SK-MEL-5 (cell line): ENCODE measurements at regions not wholly inside any gene's neighbourhood (a gene's known extent, or its start where the extent isn't known, plus 50 kb on each side); places are given as distances from the start of the nearest gene placed in this dataset.
"Not testable (repeated sequence)": the region's sequence is repeated elsewhere in the genome, so short reads cannot be mapped to it uniquely, and the experiment has no call there.

ENCODE experiments used
- DNase-seq: peaks from one replicate; pipeline ENCODE4 v3.0.0-alpha.2; 2016; ENCODE audit warnings: low read depth, low spot score
- in situ Hi-C: cut with HindIII; loops from 2 replicates; pipeline ENCODE4 v1.10.0; 2016; ENCODE audit warnings: low sequenced_read_pairs, high pct_unique_total_duplicates, low pct_unique_long_range_greater_than_20kb

DNA sequence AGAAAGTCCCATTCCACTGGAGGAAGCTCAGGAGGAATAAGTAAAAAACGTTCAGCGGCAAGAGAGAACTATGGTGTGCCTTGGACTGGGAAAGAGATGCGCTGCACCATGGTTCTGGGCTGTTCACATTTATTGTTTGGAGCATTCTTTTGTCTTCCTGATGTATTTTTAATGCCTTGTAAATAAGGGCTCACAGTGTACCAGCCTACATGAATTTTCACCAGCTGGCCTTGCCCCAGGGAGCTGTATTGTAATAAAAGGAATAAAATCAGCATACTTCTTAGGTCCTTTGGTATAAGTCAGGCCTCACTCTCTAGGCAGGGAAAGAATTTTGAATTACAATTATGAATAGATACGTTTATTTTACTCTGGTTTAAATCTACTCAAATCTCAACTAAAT, 1249.6 kb downstream of the CNTNAP5 start:
- DNase-seq = no peak
- in situ Hi-C loops = no loop called here

DNA sequence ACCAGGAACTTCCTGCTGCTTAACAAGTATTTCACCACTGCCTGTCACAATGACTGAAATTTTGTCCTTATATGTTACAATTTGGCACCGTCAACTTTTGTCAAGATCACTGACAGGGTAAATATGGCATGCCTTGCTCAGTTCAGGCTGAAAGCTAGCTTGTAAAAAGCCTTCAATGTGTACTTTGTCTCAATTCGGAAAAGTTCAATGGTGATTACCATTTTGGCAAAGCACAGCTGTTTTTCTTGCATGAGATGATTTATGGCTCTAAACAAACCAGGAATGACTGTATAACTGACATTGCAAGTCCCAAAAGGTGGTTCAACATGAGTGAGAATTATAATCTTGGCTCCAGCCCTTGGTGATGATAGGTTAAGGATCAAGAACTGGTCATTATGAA, 1255.2 kb downstream of the CNTNAP5 start:
- in situ Hi-C loops = no loop called here
- DNase-seq = no peak

DNA sequence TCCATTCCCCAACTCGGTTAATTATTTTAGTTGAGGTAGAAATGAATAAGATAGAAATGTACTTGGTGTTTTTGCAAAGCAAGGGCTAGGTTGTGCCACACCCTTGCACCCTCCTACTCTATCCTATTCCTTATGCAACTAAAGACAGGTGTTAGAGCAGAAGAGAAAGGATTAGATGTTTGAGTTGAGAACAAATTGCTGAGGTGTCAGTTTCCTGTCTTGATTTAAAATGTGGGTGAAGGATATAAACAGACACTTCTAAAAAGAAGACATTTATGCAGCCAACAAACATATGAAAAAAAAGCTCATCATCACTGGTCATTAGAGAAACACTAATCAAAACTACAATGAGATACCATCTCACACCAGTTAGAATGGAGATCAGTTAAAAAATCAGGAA, 1256.2 kb downstream of the CNTNAP5 start:
- DNase-seq = no peak
- in situ Hi-C loops = no loop called here

DNA sequence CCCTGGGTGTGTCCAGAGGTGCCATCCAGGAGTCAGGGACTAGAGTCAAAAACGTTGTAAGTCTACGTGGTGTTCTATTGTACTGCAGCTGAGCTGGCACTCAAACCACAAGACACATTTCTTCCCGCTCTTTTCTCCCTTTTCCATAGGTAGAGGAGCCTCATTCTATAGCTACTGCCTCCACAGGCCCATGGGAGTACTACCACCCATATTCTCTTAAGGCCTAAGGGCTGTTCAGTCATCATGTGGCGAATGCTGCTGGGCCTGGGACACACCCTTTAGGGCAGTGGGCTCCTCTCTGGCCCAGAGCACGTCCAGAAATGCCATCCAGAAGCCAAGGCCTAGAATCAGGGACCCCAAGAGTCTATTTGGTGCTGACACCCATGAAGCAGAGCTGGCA, 1271.7 kb downstream of the CNTNAP5 start:
- in situ Hi-C loops = no loop called here
- no peak for DNase-seq

DNA sequence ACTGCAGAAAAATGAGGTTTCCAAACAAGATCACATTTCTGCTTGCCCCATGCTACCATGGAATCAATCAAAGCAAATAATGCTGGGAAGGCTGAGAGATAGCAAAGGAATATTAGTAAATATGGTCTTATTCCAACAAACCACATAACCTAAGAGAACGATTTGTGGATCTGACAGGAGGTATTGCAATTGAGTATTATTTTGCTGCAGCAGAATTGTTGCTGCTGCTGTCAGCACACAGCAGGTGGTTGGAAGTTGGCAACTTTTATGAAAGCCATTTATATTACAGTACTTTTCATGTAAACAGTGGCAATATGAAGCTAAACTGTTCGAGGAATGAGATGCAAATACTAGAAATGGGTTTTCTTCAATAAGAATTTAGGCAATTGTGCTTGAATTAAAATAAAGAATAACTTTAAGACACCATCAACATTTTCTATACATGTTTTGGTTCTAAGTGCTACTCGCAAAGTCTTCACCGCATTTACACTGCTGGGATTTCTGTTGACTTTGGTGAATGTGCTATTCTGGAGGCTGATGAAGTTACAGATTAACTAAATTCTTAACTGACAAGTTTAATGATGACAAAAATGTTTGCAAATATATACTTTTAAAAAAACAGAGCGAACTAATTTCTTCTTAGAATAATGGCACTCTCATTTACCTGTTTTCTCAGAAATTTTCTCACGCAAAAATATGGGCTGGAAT, 1285.7 kb downstream of the CNTNAP5 start:
- in situ Hi-C loops = no loop called here

DNA sequence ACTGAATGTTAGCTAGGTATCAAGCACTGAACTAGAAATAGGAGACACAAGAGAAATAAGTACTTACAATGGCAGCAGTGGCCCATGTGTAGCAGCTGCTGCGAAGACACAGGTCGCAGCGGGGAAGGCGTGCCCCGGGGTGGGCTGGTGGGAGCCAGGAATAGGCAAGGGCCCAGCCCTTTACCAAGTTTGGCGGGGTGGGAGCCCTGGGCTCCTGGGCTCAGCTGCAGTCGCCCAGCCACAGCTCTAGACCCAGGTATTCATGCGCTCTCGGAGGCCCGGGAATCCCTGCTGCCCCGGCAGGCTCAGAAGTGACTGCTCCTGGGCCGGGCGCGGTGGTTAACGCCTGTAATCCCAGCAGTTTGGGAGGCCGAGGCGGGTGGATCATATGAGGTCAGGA, 1287.3 kb downstream of the CNTNAP5 start:
- in situ Hi-C loops = no loop called here
- DNase-seq = no peak

More for the DNA sequence above, 1285.7 kb downstream of the CNTNAP5 start:
- no peak for DNase-seq

DNA sequence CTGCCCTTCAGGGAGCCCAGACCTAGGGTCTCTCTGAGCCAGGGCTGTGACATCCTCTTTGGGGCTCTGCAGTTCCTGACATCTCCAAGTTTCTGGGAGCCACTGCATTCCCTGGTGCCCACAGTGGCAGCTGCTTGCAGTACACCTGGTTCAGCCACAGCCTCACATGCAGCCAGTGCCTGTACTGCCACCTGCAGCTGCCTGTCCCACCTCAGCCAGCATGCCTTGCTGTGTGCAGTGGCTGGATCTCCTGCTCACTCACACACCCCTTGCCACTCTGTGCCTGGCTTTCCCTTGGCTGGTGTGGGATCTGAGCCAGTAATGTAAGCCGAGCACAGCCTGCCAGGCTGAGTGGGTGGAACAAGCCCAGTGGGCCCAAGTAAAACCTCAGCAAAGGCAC, 1288.7 kb downstream of the CNTNAP5 start:
- in situ Hi-C loops = no loop called here
- no peak for DNase-seq

DNA sequence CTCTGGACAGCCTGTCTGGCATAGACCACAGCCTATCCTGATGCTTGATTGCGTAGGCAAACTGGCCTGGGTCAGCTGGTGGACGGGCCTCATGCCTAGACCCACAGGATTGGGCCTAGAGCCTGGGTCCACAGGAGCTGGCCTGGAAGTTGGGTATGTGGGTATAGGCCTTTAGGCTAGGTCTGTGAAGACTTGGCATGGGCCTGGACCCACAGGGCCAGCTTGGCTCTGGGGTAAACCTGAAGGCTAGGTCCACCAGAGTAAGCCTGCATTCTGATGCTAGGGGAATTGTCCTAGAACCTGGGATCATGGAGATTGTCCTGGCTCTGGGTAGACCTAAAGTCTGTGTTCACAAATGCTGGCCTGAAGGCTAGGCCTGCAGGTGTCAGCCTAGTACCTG, 1293.7 kb downstream of the CNTNAP5 start:
- in situ Hi-C loops = no loop called here
- DNase-seq = no peak

DNA sequence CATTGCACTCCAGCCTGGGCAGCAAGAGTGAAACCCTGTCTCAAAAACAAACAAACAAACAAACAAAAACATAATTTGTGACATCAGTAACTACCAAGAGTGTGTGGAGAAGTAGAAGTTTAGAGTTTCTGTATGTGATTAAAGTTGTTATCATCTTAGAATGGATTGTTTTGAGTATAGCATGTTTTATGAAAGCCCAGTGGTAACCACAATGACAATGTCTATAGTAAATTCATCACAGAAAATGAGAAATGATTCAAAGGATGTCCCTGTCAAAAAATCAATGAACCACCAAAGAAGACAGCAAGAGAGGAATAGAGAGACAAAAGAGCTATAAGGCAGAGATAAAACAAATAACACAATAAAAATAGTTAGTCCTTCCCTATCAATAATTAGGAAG, 1299.2 kb downstream of the CNTNAP5 start:
- in situ Hi-C loops = no loop called here
- no peak for DNase-seq

DNA sequence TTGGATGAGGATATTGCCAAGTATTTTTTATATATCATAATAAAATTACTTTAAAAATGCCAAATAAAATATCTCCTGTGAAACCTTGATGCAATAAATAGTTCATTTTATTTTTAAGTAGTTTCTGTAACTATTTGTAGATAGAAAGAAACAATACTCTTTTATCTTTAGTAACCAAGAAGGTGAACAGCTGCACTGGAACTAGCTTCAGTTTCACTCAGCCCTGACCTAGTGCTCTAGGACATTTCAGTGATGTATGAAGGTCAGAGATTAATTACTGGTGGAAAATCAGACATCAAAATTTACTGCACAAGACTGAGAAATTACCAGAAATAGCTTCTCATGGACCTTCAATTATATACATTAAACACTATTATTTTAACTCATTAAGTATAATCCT, 1305.0 kb downstream of the CNTNAP5 start:
- in situ Hi-C loops = no loop called here
- no peak for DNase-seq

DNA sequence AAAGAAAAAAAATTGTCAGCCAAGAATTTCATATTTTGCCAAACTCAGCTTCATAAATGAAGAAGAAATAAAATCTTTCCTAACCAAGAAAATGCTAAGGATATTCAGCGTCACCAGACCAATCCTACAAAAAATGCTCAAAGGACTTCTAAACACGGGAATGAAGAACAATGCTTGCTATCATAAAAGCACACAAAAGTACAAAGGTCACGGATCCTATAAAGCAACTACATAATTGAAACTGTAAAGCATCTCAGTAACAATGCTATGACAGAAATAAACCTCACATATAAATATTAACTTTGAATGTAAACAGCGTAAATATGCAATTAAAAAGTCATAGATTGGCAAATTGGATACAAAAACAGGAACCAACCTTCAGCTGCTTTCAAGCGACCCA, 1314.6 kb upstream of the GYPC start:
- in situ Hi-C loops = no loop called here
- DNase-seq = no peak

DNA sequence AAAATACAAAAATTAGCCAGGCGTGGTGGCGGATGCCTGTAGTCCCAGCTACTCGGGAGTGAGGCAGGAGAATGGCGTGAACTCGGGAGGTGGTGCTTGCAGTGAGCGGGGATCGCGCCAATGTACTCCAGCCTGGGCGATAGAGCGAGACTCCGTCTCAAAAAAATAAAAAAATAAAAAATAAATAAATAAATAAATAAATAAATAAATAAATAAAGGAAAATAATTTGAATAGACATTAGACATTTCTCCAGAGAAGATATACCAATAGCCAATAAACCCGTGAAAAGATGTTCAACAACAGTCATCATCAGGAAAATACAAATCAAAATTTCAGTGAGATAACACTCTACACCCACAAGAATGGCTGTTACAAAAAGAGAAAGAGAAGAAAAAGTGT, 1302.4 kb upstream of the GYPC start:
- in situ Hi-C loops, DNase-seq: not testable (repeated sequence)

DNA sequence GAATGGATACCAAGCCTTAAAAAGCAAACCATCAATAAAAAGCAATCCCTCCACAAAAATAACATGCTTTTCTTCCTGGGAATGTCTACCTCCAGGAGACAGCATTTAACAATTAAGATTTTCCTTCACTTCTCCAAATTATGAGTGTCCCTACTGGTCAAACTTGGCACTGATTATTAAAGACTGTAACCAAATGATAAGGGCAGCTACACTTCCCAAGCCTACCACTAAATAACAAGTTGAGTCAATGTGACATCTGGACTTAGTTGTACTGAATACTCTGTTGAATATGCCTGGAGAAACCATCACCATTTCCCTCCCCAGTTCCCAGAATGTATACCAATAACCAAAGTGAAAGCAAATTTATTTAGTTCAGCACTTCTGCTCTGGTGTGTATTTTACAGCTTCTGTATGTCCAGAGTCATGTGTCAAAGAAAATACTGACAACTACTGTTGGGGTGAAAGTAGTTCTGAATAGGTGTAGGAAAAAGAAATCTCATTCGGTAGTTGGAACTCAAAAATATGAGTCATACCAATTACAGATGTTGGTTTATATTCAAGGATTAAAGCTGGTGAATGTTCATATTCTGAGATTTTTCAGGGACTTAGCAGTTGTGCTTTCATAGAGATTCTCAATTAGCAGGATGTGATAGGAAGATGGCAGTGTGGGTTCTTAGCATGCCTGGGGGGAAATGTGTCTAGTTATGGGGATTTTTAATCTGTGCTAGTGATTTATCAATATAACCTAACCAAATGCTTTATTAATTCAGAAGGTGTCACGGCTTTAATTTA, 1291.6 kb upstream of the GYPC start:
- in situ Hi-C loops = no loop called here
- no peak for DNase-seq

DNA sequence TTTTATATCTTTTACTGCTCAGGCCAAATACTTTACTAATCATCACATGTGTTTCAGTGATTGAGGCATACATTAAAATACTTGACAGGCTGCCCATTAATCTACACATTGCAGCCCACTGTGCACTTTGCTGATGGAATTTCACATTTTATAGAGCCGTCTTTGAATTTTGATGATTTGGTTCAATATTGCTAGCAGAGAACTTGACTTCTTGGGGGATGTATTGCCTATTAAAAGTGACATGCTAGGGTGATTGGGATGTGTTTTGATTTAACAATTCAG, 1291.0 kb upstream of the GYPC start:
- in situ Hi-C loops = no loop called here
- no peak for DNase-seq

DNA sequence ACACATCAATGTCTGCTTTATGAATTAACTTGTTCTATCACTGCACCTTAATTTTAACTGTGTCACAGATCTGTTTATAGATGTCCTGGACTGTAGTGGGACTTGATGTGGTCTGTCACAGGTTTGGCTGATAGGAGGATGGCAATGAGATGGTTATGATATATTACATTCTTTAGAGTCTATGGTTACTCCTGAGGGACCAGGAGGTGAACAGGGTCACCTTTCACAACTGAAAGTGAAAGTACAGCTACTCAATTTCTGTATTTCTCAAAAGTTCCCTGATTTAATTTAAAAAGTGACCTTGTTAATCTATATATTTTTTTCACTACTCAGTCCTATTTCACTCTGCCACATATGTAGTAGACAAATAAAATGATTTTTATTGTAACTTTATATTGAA, 1284.1 kb upstream of the GYPC start:
- in situ Hi-C loops = no loop called here
- DNase-seq = no peak

DNA sequence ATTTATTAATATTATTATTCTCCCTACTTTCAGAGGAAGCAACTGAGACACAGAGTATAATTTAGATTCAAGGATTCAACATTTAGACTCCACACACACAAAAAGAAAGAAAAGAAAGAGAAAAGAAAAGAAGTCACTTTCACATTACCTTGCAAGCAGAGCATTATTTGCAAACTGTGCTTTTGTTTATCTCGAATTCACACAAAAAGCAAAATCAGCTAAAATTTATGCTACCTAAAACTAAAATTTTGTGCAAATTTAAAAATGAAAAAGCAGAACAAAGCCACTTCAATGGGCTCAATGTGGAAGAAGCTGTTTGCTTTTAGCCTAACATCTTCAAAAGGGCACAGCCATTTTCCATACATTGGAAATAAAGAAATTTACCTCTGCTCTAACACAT, 1282.7 kb upstream of the GYPC start:
- DNase-seq = no peak
- in situ Hi-C loops = no loop called here

DNA sequence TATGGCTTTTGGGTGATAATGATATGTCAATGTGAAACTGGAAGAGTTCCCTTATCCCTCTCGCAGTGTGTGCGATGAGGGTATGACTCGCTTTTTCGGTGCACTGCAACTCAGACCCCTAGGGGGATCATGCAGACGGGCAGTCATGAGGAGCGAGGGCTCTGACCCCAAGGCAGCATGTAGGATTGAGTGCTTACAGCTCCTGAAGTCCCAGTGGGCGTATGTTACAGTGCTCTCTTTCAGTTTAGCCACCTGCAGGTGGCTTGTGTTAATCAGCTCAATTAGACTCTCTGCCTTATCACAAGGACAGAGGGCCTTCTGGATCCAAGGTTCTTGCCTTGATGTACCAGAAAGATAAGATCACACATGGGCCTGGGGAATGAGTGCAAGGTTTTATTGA, 1269.9 kb upstream of the GYPC start:
- in situ Hi-C loops = no loop called here
- DNase-seq = no peak

DNA sequence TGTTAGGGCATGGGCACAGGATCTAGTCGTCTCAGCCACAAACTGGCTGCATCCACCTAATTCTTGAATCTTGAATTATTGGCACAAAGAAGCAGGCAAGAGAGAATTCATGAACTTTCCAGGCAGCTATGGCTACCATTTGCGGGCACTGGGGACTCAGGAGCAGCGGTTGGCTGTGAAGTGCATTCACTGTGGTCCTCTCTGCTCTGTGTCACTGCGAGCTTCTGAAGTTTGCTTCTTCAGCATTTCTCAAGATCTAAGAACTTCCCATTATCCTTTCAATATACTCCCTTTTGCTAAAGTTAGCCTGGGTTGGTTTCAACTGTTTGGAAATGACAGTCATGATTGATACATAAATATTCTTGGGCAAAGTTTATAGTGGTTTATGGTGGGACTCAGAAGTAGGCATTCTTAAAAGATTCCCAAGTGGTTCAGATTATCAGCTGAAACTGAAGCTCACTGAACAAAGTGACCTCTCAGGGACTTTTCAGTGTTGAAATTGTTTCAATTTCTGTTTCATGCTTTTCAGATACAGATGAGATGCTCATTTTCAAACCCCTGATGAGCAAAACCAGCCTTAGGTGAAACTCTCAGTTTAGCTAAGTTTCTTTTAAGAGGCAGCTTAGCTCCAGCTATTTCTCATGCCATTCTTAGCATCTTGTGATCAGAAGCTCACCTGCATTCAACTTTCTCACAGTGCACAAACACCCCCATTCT, 1258.3 kb upstream of the GYPC start:
- no peak for DNase-seq
- in situ Hi-C loops = no loop called here
